ENCODE measurements at regions not wholly inside any gene's neighbourhood (a gene's known extent, or its start where the extent isn't known, plus 50 kb on each side); places are given as distances from the start of the nearest gene placed in this dataset.

GRCh38 chr5:158267228-158267627 lies 408.3 kb upstream of the CLINT1 start:
- no peak for TF ChIP-seq EZH2phosphoT487 (IDR thresholded peaks at IDR 0.05; ENCODE audit: insufficient read depth, low read depth)
- TF ChIP-seq EZH2 (IDR thresholded peaks at IDR 0.05; ENCODE audit: insufficient read depth, poor library complexity, severe bottlenecking): no peak

Data from GM23248 (cell line).